Muscle layer of duodenum (tissue), 2 donors: ENCODE measurements at regions not wholly inside any gene's neighbourhood (a gene's known extent, or its start where the extent isn't known, plus 50 kb on each side); places are given as distances from the start of the nearest gene placed in this dataset.
"Not testable (repeated sequence)": the region's sequence is repeated elsewhere in the genome, so short reads cannot be mapped to it uniquely, and the experiment has no call there.

ENCODE experiments used
- H3K27ac ChIP-seq: one replicate; pipeline ENCODE4 v1.7.0; 2013; ENCODE audit warnings: mild to moderate bottlenecking, low read length
- H3K27me3 ChIP-seq: one replicate; pipeline ENCODE4 v1.7.0; 2013; ENCODE audit warnings: low read depth, mild to moderate bottlenecking, control low read depth, low read length
- H3K36me3 ChIP-seq, 2 donors: one replicate each; pipeline ENCODE4 v1.7.0; 2013; ENCODE audit warnings: low read length in 2 of 2, control low read depth in 1 of 2, mild to moderate bottlenecking in 1 of 2; ENCODE audit not compliant: insufficient read depth in 2 of 2, control insufficient read depth in 1 of 2
- H3K4me1 ChIP-seq, 2 donors: one replicate each; pipeline ENCODE4 v1.7.0; 2013; ENCODE audit warnings: low read length in 2 of 2, mild to moderate bottlenecking in 2 of 2, control low read depth in 1 of 2, moderate library complexity in 1 of 2; ENCODE audit not compliant: insufficient read depth in 2 of 2, control insufficient read depth in 1 of 2
- H3K4me3 ChIP-seq, 2 donors: one replicate each; pipeline ENCODE4 v1.7.0; 2013; ENCODE audit warnings: low read length in 2 of 2, low read depth in 1 of 2, mild to moderate bottlenecking in 1 of 2
- H3K9me3 ChIP-seq, 2 donors: one replicate each; pipeline ENCODE4 v1.7.0; 2013; ENCODE audit warnings: low read length in 2 of 2, control low read depth in 1 of 2, mild to moderate bottlenecking in 1 of 2; ENCODE audit not compliant: control insufficient read depth in 1 of 2
- donor health status: healthy.

GRCh38 chr2:150207979-150208378 lies 279.5 kb downstream of the RND3 start:
- Histone ChIP-seq H3K4me3 (no peak overlapping the region), H3K36me3 (no peaks in the 10 kb centered on the region), H3K4me1 (peaks cover 0 to 13% of the 10 kb centered on the region in 2 donors), H3K9me3 (no peaks in the 10 kb centered on the region), H3K27ac (no peak overlapping the region), H3K27me3 (no peaks in the 10 kb centered on the region)

DNA sequence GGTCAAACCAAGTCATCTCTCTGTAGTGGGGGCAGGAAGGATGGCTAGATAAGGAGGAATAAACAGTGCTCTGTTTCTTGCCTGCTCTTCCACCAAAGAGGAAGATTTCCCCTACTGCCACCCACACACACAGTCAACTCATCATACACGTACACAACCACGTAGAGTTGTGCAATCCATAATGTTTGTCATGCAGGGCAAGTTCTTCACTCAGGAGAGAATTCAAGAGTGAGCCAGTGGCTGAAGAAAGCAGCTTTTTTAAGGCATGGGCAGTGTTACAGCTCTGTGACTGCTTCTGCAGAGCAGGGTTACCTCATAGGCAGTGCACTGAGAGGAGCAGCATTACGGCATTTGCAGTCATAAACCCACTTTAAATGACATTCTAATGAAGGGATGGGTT lies 283.0 kb downstream of the RND3 start:
- Histone ChIP-seq H3K36me3 (no peaks in the 10 kb centered on the region), H3K4me3 (no peak overlapping the region), H3K4me1 (peaks cover 0 to 7% of the 10 kb centered on the region in 2 donors), H3K27me3 (no peaks in the 10 kb centered on the region), H3K27ac (no peak overlapping the region), H3K9me3 (no peaks in the 10 kb centered on the region)

- not testable (repeated sequence) for H3K9me3 ChIP-seq, H3K27ac ChIP-seq, H3K27me3 ChIP-seq, H3K4me1 ChIP-seq, H3K4me3 ChIP-seq, H3K36me3 ChIP-seq
Observed at GRCh38 chr2:150194816-150195215, 292.7 kb downstream of the RND3 start.

DNA sequence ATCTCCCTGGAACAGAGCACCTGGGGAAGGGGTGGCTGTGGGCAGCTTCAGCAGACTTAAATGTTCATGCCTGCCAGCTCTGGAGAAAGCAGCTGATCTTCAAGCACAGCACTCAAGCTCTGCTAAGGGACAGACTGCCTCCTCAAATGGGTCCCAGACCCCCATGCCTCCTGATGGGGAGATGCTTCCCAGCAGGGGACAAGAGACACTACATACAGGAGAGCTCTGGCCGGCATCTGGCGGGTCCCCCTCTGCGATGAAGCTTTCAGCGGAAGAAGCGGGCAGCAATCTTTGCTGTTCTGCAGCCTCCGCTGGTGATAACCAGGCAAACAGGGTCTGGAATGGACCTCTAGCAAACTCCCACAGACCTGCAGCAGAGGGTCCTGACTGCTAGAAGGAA lies 294.8 kb downstream of the RND3 start:
- Histone ChIP-seq H3K4me1 (no peaks in the 10 kb centered on the region), H3K27ac (no peak overlapping the region), H3K36me3 (no peaks in the 10 kb centered on the region), H3K4me3 (no peak overlapping the region), H3K9me3 (no peaks in the 10 kb centered on the region), H3K27me3 (no peaks in the 10 kb centered on the region)

- Histone ChIP-seq H3K4me3 (no peak overlapping the region), H3K36me3 (no peaks in the 10 kb centered on the region), H3K27me3 (no peaks in the 10 kb centered on the region), H3K4me1 (no peaks in the 10 kb centered on the region), H3K9me3 (no peaks in the 10 kb centered on the region), H3K27ac (no peak overlapping the region)
Observed at GRCh38 chr2:150191349-150191748, 296.1 kb downstream of the RND3 start.

DNA sequence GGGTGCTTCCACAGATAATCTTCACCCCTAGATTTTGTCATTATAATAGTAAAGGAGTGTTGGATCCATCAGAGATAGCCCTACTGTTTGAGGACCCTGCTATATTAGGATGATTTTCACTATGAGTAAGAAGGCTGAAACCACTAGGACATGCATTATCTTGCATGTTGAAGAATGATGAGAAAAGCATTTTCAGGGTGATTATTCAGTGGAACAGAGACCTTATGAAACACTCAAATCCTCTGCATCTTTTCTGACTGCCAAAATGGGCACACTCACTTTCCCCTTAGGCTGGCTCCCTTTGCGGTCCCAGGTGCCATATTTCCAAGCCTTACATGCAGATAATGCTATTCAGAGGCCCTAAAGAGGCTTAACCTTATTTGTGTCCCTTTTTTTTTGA lies 296.9 kb downstream of the RND3 start:
- H3K27ac ChIP-seq = no peak overlapping the region
- no peaks in the 10 kb centered on the region for H3K9me3 ChIP-seq
- H3K4me3 ChIP-seq = no peak overlapping the region
- no peaks in the 10 kb centered on the region for H3K27me3 ChIP-seq
- H3K4me1 ChIP-seq = no peaks in the 10 kb centered on the region
- H3K36me3 ChIP-seq = no peaks in the 10 kb centered on the region

DNA sequence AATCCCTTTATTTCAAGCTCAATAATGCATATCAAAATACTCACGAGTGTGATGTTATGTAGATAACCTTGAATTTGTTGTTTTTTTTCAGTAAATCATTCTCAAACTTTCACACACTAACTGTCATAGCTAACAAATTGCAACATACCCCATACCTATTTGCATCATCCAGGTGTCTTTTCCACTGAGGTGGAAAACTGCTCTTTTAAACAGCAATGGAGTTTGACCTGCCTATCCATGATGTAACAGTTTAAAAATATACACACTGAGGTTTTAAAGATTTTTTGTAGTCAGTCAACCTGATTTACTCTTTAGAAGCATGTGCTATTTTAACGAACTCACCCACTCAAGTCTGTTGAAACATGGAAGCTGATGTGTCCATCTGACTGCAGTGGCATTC lies 298.7 kb downstream of the RND3 start:
- H3K27me3 ChIP-seq = no peaks in the 10 kb centered on the region
- H3K4me3 ChIP-seq = no peak overlapping the region
- no peaks in the 10 kb centered on the region for H3K9me3 ChIP-seq
- H3K4me1 ChIP-seq = no peaks in the 10 kb centered on the region
- no peak overlapping the region for H3K27ac ChIP-seq
- no peaks in the 10 kb centered on the region for H3K36me3 ChIP-seq

- Histone ChIP-seq H3K36me3 (no peaks in the 10 kb centered on the region), H3K27ac (no peak overlapping the region), H3K4me1 (no peaks in the 10 kb centered on the region), H3K27me3 (no peaks in the 10 kb centered on the region), H3K4me3 (no peak overlapping the region), H3K9me3 (no peaks in the 10 kb centered on the region)
Observed at GRCh38 chr2:150188177-150188576, 299.3 kb downstream of the RND3 start.

- Histone ChIP-seq H3K36me3 (no peaks in the 10 kb centered on the region), H3K4me3 (no peak overlapping the region), H3K27ac (no peak overlapping the region)
Observed at GRCh38 chr2:150182566-150183235, 304.8 kb downstream of the RND3 start.

GRCh38 chr2:150178591-150178990 lies 308.9 kb downstream of the RND3 start:
- Histone ChIP-seq H3K36me3 (no peaks in the 10 kb centered on the region), H3K4me1 (no peaks in the 10 kb centered on the region)

More at GRCh38 chr2:150182566-150183235, 304.8 kb downstream of the RND3 start:
- Histone ChIP-seq H3K9me3 (no peaks in the 10 kb centered on the region), H3K4me1 (no peaks in the 10 kb centered on the region), H3K27me3 (no peaks in the 10 kb centered on the region)

GRCh38 chr2:150174971-150175421 lies 312.5 kb downstream of the RND3 start:
- Histone ChIP-seq H3K4me1 (no peaks in the 10 kb centered on the region), H3K9me3 (no peaks in the 10 kb centered on the region), H3K36me3 (no peaks in the 10 kb centered on the region), H3K27me3 (no peaks in the 10 kb centered on the region), H3K27ac (no peak overlapping the region), H3K4me3 (no peak overlapping the region)

More at GRCh38 chr2:150178591-150178990, 308.9 kb downstream of the RND3 start:
- H3K4me3 ChIP-seq = no peak overlapping the region
- H3K9me3 ChIP-seq = no peaks in the 10 kb centered on the region
- H3K27me3 ChIP-seq = no peaks in the 10 kb centered on the region
- H3K27ac ChIP-seq = no peak overlapping the region
